ENCODE measurements at regions not wholly inside any gene's neighbourhood (a gene's known extent, or its start where the extent isn't known, plus 50 kb on each side); places are given as distances from the start of the nearest gene placed in this dataset.

DNA sequence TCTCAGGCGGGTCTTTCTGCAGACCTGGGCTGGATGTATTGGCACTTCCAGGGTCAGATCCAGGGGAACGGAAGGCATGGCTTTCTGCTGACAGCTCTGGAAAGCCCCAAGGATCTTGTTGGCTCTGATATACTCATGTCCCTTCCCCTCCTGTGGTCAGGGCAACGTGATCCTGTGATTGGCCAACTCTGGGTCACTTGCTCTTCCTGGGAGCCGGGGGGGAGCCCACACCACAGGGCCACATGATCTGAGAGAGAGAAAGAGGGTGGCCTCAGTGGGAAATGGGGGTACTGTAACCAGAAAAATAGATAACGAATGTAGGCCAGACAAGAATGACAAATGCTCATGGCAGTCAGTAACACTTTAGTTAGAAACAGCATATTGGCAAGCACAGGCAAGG lies 223.0 kb downstream of the NFATC2 start:
- intact Hi-C loops (cut with micrococcal nuclease) = no loop called here
- Histone ChIP-seq H3K4me3 (replicated peaks in 1 of 3; ENCODE audit: insufficient read depth in 1 of 3, low read depth in 1 of 3, low read length in 3 of 3) (no peak overlapping the region), H3K36me3 (ENCODE audit: control insufficient read depth in 2 of 2, extremely low read depth in 1 of 2, insufficient read depth in 2 of 2, low read length in 2 of 2) (no peaks in the 10 kb centered on the region), H3K79me2 (ENCODE audit: control insufficient read depth, insufficient read depth, low read length) (no peaks in the 10 kb centered on the region), H3K4me2 (ENCODE audit: insufficient read depth, low read length) (no peak overlapping the region), H3K27me3 (ENCODE audit: control insufficient read depth in 2 of 2, insufficient read depth in 2 of 2, low read length in 2 of 2) (peaks cover 0 to 3% of the 10 kb centered on the region in 2 experiments), H3K9me3 (replicated peaks; ENCODE audit: control insufficient read depth, insufficient read depth, low read length) (no peaks in the 10 kb centered on the region), H3K4me1 (ENCODE audit: control insufficient read depth, extremely low read depth, insufficient read depth, low read length) (no peaks in the 10 kb centered on the region), H3K9me1 (replicated peaks; ENCODE audit: control insufficient read depth, extremely low read depth, insufficient read depth, low read length) (no peaks in the 10 kb centered on the region), H4K20me1 (replicated peaks; ENCODE audit: control insufficient read depth, extremely low read depth, insufficient read depth, low read length) (no peaks in the 10 kb centered on the region), H2AFZ (ENCODE audit: low read depth, low read length) (no peak overlapping the region), H3K27ac (ENCODE audit: insufficient read depth, low read depth, low read length) (no peak overlapping the region), H3K9ac (replicated peaks; ENCODE audit: extremely low read depth, insufficient read depth, low read length) (no peak overlapping the region)
- no peak for FAIRE-seq
- CTCF ChIA-PET = no interaction called here
- dilution Hi-C loops (cut with MboI; ENCODE audit: extremely low pct_ligation_motif_present, low sequenced_read_pairs) = no loop called here
- DNase-seq (ENCODE audit: low read depth, low spot score) = no peak
- BruUV-seq (replicated peaks) = no TSS peak
- POLR2A ChIA-PET = no interaction called here
- TF ChIP-seq JUN (IDR thresholded peaks at IDR 0.05; ENCODE audit: borderline replicate concordance, insufficient read depth, insufficient read length, low read depth) (no peak), EZH2 (IDR thresholded peaks at IDR 0.05; ENCODE audit: borderline replicate concordance, low read depth, low read length, severe bottlenecking) (no peak), MYC (IDR thresholded peaks at IDR 0.05; ENCODE audit: low read depth, low read length) (no peak), GATA2 (IDR thresholded peaks at IDR 0.05; ENCODE audit: insufficient read depth, insufficient read length, low read depth, low read length) (no peak), POLR2AphosphoS5 (IDR thresholded peaks at IDR 0.05; ENCODE audit: insufficient read depth, low read depth, low read length) (no peak), FOS (IDR thresholded peaks at IDR 0.05; ENCODE audit: borderline replicate concordance, insufficient read depth, low read length) (no peak), POLR2A (IDR thresholded peaks at IDR 0.05; ENCODE audit: low read depth, low read length) (no peak)
- TF ChIP-seq, protein P1, sequence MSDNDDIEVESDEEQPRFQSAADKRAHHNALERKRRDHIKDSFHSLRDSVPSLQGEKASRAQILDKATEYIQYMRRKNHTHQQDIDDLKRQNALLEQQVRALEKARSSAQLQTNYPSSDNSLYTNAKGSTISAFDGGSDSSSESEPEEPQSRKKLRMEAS (IDR thresholded peaks at IDR 0.05; ENCODE audit: insufficient read depth, insufficient read length) = no peak
- TF ChIP-seq, protein P2, sequence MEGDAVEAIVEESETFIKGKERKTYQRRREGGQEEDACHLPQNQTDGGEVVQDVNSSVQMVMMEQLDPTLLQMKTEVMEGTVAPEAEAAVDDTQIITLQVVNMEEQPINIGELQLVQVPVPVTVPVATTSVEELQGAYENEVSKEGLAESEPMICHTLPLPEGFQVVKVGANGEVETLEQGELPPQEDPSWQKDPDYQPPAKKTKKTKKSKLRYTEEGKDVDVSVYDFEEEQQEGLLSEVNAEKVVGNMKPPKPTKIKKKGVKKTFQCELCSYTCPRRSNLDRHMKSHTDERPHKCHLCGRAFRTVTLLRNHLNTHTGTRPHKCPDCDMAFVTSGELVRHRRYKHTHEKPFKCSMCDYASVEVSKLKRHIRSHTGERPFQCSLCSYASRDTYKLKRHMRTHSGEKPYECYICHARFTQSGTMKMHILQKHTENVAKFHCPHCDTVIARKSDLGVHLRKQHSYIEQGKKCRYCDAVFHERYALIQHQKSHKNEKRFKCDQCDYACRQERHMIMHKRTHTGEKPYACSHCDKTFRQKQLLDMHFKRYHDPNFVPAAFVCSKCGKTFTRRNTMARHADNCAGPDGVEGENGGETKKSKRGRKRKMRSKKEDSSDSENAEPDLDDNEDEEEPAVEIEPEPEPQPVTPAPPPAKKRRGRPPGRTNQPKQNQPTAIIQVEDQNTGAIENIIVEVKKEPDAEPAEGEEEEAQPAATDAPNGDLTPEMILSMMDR (IDR thresholded peaks at IDR 0.05; ENCODE audit: extremely low read depth in 1 of 2, insufficient read depth in 1 of 2, low read depth in 1 of 2, low read length in 2 of 2) = no peak
